Omental fat pad (tissue), 3 donors: ENCODE measurements at regions not wholly inside any gene's neighbourhood (a gene's known extent, or its start where the extent isn't known, plus 50 kb on each side); places are given as distances from the start of the nearest gene placed in this dataset.

ENCODE experiments used
- ATAC-seq: fragments of 150-250 bp; one replicate; pipeline ENCODE4 v1.9.1; 2016; ENCODE audit warnings: mild to moderate bottlenecking, moderate library complexity; ENCODE audit not compliant: low FRiP score
- DNase-seq: peaks from one replicate; pipeline ENCODE4 v3.0.0-alpha.2; 2019; ENCODE audit warnings: low spot score
- TF ChIP-seq, protein P1 (sequence below), 3 donors: fragments of 450-650 bp; IDR thresholded peaks; one replicate each; pipeline ENCODE4 v1.5.1; 2016 to 2017; ENCODE audit warnings: antibody characterized with exemption in 3 of 3, mild to moderate bottlenecking in 3 of 3, moderate library complexity in 2 of 3

GRCh38 chr5:23028445-23029021 is 175.4 kb upstream of the CDH12 start:
- DNase-seq (no peak), ATAC-seq (no peak)
- TF ChIP-seq, protein P1, sequence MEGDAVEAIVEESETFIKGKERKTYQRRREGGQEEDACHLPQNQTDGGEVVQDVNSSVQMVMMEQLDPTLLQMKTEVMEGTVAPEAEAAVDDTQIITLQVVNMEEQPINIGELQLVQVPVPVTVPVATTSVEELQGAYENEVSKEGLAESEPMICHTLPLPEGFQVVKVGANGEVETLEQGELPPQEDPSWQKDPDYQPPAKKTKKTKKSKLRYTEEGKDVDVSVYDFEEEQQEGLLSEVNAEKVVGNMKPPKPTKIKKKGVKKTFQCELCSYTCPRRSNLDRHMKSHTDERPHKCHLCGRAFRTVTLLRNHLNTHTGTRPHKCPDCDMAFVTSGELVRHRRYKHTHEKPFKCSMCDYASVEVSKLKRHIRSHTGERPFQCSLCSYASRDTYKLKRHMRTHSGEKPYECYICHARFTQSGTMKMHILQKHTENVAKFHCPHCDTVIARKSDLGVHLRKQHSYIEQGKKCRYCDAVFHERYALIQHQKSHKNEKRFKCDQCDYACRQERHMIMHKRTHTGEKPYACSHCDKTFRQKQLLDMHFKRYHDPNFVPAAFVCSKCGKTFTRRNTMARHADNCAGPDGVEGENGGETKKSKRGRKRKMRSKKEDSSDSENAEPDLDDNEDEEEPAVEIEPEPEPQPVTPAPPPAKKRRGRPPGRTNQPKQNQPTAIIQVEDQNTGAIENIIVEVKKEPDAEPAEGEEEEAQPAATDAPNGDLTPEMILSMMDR (IDR thresholded peaks at IDR 0.05) = no peak

- TF ChIP-seq, protein P1 (IDR thresholded peaks at IDR 0.05) = no peak
- ATAC-seq = no peak
Observed at GRCh38 chr5:23027830-23028229, 174.7 kb upstream of the CDH12 start.

GRCh38 chr5:23027331-23027730 is 174.2 kb upstream of the CDH12 start:
- DNase-seq (no peak), ATAC-seq (no peak)
- TF ChIP-seq, protein P1 (IDR thresholded peaks at IDR 0.05) = no peak

More at GRCh38 chr5:23027830-23028229, 174.7 kb upstream of the CDH12 start:
- no peak for DNase-seq

DNA sequence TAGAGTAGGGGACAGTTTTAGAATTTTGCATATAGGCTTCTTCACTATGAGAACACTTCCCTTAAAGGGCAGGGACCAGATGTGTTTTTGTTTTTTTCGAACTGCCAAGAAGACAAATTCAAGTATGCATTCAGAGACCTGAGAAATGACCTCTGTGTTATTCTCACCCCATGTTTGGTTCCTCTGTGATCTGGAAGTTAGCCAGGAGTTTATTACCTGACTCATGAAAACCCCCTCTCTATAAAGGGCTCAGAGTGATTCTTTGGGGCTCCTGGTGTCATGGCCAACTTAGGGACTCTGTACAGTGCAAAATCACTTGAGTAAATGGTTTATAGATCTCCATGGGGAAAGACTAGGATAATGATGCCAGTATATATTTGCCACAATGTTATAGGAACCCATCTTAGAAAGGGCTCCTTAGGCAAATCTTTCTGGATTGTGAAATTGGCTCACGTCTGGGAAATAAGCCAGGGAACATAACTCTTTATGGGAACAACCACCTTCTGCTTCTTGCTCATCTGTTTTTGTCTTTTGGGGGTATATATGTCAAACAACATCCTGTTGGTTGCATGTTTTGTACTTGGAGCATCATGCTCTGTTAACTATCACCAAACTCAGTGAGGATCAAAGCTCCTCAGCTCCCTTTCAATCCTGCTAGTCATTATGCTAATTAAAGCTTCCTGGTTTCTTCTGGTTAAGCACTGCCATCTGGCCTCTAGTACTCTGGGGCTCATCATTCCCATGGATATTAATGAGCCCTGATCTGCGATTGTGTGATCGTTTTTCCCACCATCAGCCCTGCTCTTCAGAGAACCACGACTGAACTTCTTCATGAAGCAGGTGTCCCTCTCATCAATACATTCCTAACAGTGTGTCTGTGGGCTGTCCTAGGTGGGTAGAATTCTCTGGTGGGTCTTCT is 173.4 kb upstream of the CDH12 start:
- ATAC-seq (peak; percentile 46), DNase-seq (no peak)
- TF ChIP-seq, protein P1 (IDR thresholded peaks at IDR 0.05) = no peak

GRCh38 chr5:23025629-23026233 is 172.6 kb upstream of the CDH12 start:
- TF ChIP-seq, protein P1 (IDR thresholded peaks at IDR 0.05) = no peak
- DNase-seq (no peak), ATAC-seq (no peak)

- ATAC-seq = no peak
- TF ChIP-seq, protein P1 (IDR thresholded peaks at IDR 0.05) = no peak
- no peak for DNase-seq
Observed at GRCh38 chr5:23024470-23024869, 171.3 kb upstream of the CDH12 start.
